ENCODE measurements at regions not wholly inside any gene's neighbourhood (a gene's known extent, or its start where the extent isn't known, plus 50 kb on each side); places are given as distances from the start of the nearest gene placed in this dataset.

DNA sequence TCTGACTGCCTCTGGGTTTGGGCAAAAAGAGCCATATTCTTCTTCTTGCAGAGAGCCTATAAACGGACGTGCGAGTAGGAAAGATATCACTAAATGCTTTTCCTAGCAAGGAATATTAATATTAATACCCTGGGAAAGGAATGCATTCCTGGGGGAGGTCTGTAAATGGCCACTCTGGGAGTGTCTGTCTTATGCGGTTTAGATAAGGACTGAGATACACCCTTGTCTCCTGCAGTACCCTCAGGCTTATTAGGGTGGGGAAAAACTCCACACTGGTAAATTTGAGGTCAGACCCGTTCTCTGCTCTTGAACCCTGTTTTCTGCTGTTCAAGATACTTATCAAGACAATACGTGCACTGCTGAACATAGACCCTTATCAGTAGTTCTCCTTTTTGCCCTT, 763.8 kb downstream of the SLITRK5 start:
- 89% methylated on average over 3 of the region's 6 CpGs for WGBS (ENCODE audit: insufficient coverage)
- H3K27ac Mint-ChIP-seq, result no peak overlapping the region
- no peak overlapping the region for H3K4me3 Mint-ChIP-seq
- Histone ChIP-seq H3K27me3 (ENCODE audit: control insufficient read depth, insufficient read depth, low read length) (no peaks in the 10 kb centered on the region), H3K9me3 (ENCODE audit: control insufficient read depth, insufficient read depth, low read length) (peaks cover 13% of the 10 kb centered on the region), H3K4me1 (ENCODE audit: control insufficient read depth, insufficient read depth, low read length) (no peaks in the 10 kb centered on the region), H3K27ac (ENCODE audit: low read length) (no peak overlapping the region), H3K36me3 (ENCODE audit: control insufficient read depth, insufficient read depth, low read length) (no peaks in the 10 kb centered on the region), H3K4me3 (ENCODE audit: low read length) (no peak overlapping the region)
- peaks cover 9 to 11% of the 10 kb centered on the region in 2 donors for H3K9me3 Mint-ChIP-seq
- H3K4me1 Mint-ChIP-seq, result peaks cover 16 to 17% of the 10 kb centered on the region in 2 donors
- TF ChIP-seq, protein P1, sequence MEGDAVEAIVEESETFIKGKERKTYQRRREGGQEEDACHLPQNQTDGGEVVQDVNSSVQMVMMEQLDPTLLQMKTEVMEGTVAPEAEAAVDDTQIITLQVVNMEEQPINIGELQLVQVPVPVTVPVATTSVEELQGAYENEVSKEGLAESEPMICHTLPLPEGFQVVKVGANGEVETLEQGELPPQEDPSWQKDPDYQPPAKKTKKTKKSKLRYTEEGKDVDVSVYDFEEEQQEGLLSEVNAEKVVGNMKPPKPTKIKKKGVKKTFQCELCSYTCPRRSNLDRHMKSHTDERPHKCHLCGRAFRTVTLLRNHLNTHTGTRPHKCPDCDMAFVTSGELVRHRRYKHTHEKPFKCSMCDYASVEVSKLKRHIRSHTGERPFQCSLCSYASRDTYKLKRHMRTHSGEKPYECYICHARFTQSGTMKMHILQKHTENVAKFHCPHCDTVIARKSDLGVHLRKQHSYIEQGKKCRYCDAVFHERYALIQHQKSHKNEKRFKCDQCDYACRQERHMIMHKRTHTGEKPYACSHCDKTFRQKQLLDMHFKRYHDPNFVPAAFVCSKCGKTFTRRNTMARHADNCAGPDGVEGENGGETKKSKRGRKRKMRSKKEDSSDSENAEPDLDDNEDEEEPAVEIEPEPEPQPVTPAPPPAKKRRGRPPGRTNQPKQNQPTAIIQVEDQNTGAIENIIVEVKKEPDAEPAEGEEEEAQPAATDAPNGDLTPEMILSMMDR (IDR thresholded peaks at IDR 0.05), result no peak
- DNase-seq (no peak), ATAC-seq (no peak)
- intact Hi-C loops (cut with micrococcal nuclease), result no loop called here
- peaks cover 12% of the 10 kb centered on the region for H3K36me3 Mint-ChIP-seq
- no peaks in the 10 kb centered on the region for H3K27me3 Mint-ChIP-seq (ENCODE audit: low read depth in 2 of 2)

DNA sequence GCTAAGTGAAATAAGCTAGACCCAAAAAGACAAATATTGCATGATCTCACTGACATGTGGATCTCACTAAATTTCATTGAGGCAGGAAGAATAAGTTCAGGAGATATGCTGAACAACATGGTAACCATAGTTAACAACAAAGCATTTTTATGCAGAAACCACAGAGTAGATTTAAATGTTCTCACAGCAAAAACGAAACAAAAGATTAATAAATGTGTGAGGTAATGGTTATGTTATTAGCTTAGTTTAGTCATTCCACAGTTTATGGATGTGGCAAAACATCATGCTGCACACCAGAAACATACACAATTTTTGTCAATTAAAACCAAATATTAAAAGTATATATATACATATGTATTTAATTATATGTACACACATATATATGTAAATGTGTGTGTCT, 765.8 kb downstream of the SLITRK5 start:
- no peaks in the 10 kb centered on the region for H3K4me1 ChIP-seq (ENCODE audit: control insufficient read depth, insufficient read depth, low read length)
- peaks cover 9 to 11% of the 10 kb centered on the region in 2 donors for H3K9me3 Mint-ChIP-seq
- no peaks in the 10 kb centered on the region for H3K36me3 ChIP-seq (ENCODE audit: control insufficient read depth, insufficient read depth, low read length)
- no peak overlapping the region for H3K27ac ChIP-seq (ENCODE audit: low read length)
- H3K4me1 Mint-ChIP-seq, result peaks cover 13 to 15% of the 10 kb centered on the region in 2 donors
- H3K4me3 Mint-ChIP-seq, result no peak overlapping the region
- WGBS (ENCODE audit: insufficient coverage), result no CpG with 5 or more reads among the region's 1 CpG
- H3K36me3 Mint-ChIP-seq, result peaks cover 12% of the 10 kb centered on the region
- ATAC-seq (peak; percentile 67 to 80 (median 74)), DNase-seq (no peak)
- H3K27me3 ChIP-seq (ENCODE audit: control insufficient read depth, insufficient read depth, low read length), result no peaks in the 10 kb centered on the region
- peak overlapping the region; percentile 43 to 64 for H3K27ac Mint-ChIP-seq
- TF ChIP-seq, protein P1 (IDR thresholded peaks at IDR 0.05), result no peak
- H3K4me3 ChIP-seq (ENCODE audit: low read length), result no peak overlapping the region
- H3K9me3 ChIP-seq (ENCODE audit: control insufficient read depth, insufficient read depth, low read length), result peaks cover 13% of the 10 kb centered on the region
- H3K27me3 Mint-ChIP-seq (ENCODE audit: low read depth in 2 of 2), result no peaks in the 10 kb centered on the region
- intact Hi-C loops (cut with micrococcal nuclease), result no loop called here

DNA sequence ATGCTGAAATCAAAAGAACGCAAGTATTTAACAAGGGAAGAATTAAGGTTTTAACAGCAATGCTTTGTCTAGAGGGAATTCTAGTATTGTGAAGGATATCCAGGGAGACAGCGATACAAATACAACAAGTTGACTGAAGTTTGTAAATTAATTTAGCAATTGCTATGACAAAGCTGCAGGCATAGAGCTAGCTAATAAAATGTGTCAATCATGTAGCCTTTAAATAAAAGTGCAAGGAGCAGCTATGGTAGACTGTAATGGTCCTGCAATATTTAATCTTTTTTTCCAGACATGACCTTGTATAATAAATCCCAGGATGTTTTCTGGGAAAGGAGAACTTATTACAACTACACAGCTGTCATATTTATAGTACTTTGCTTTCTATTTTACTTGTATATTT, 779.3 kb downstream of the SLITRK5 start:
- 68% methylated on average over 2 of the region's 2 CpGs for WGBS (ENCODE audit: insufficient coverage)
- Histone ChIP-seq H3K27me3 (ENCODE audit: control insufficient read depth, insufficient read depth, low read length) (no peaks in the 10 kb centered on the region), H3K4me3 (ENCODE audit: low read length) (no peak overlapping the region), H3K9me3 (ENCODE audit: control insufficient read depth, insufficient read depth, low read length) (no peaks in the 10 kb centered on the region), H3K36me3 (ENCODE audit: control insufficient read depth, insufficient read depth, low read length) (no peaks in the 10 kb centered on the region), H3K27ac (ENCODE audit: low read length) (no peak overlapping the region), H3K4me1 (ENCODE audit: control insufficient read depth, insufficient read depth, low read length) (no peaks in the 10 kb centered on the region)
- ATAC-seq, result no peak
- TF ChIP-seq, protein P1 (IDR thresholded peaks at IDR 0.05), result no peak
- no peak for DNase-seq
- no peaks in the 10 kb centered on the region for H3K4me1 Mint-ChIP-seq
- no peak overlapping the region for H3K4me3 Mint-ChIP-seq
- intact Hi-C loops (cut with micrococcal nuclease), result loop anchor here (10.0 kb wide), 1 partner anchor 174 kb away; no protein-coding TSS in a partner anchor
- H3K27me3 Mint-ChIP-seq (ENCODE audit: low read depth in 2 of 2), result no peaks in the 10 kb centered on the region
- H3K27ac Mint-ChIP-seq, result no peak overlapping the region
- no peaks in the 10 kb centered on the region for H3K36me3 Mint-ChIP-seq
- no peaks in the 10 kb centered on the region for H3K9me3 Mint-ChIP-seq

DNA sequence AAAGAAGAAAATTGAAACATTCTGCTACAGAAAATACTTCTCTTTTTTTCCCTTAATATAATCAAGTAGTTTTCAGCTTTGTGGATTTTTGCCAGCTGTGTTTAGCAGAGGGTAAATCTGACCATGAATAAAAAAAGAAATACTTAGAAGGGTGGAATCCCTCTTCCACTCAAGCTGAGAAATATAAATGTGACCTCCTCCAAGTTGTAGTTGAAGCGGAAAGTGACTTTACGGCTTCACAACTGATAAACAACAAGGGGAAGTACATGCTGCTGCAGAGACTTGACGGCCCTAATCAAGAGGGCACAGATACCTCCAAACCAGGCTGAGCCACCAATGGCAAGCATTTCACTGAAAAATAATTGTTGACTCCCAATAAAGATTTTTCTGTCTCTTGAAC, 785.0 kb downstream of the SLITRK5 start:
- Histone ChIP-seq H3K36me3 (ENCODE audit: control insufficient read depth, insufficient read depth, low read length) (no peaks in the 10 kb centered on the region), H3K27me3 (ENCODE audit: control insufficient read depth, insufficient read depth, low read length) (no peaks in the 10 kb centered on the region), H3K4me1 (ENCODE audit: control insufficient read depth, insufficient read depth, low read length) (no peaks in the 10 kb centered on the region), H3K27ac (ENCODE audit: low read length) (no peak overlapping the region), H3K4me3 (ENCODE audit: low read length) (no peak overlapping the region), H3K9me3 (ENCODE audit: control insufficient read depth, insufficient read depth, low read length) (no peaks in the 10 kb centered on the region)
- no peaks in the 10 kb centered on the region for H3K9me3 Mint-ChIP-seq
- DNase-seq (no peak), ATAC-seq (peak in 2 of 3 donors; percentile 55 to 57)
- intact Hi-C loops (cut with micrococcal nuclease), result loop anchor here (10.0 kb wide), 1 partner anchor 169 kb away; no protein-coding TSS in a partner anchor
- no peaks in the 10 kb centered on the region for H3K36me3 Mint-ChIP-seq
- H3K4me3 Mint-ChIP-seq, result no peak overlapping the region
- no peaks in the 10 kb centered on the region for H3K27me3 Mint-ChIP-seq (ENCODE audit: low read depth in 2 of 2)
- no peak overlapping the region for H3K27ac Mint-ChIP-seq
- 44% methylated on average over 3 of the region's 3 CpGs for WGBS (ENCODE audit: insufficient coverage)
- no peaks in the 10 kb centered on the region for H3K4me1 Mint-ChIP-seq
- TF ChIP-seq, protein P1 (IDR thresholded peaks at IDR 0.05), result no peak
